H1 (cell line): ENCODE measurements at regions not wholly inside any gene's neighbourhood (a gene's known extent, or its start where the extent isn't known, plus 50 kb on each side); places are given as distances from the start of the nearest gene placed in this dataset.

Source experiments
- GTF2F1 ChIP-seq: IDR thresholded peaks from 2 replicates; pipeline ENCODE4 v1.6.1; 2012; ENCODE audit warnings: low read depth, low read length, improper control_type of control experiment, borderline replicate concordance
- RAD21 ChIP-seq, 2 experiments: IDR thresholded peaks in 1 of 2; conservative IDR thresholded peaks in 1 of 2; 2 replicates each; pipeline ENCODE4 v1.6.1; 2011; ENCODE audit warnings: low read depth in 2 of 2, low read length in 2 of 2, improper control_type of control experiment in 1 of 2, inconsistent platforms in 1 of 2, mild to moderate bottlenecking in 1 of 2, moderate library complexity in 1 of 2

- TF ChIP-seq RAD21 (IDR thresholded peaks at IDR 0.05 in 1 of 2, conservative IDR thresholded peaks at IDR 0.05 in 1 of 2; ENCODE audit: low read depth in 2 of 2, low read length in 2 of 2) (no peak), GTF2F1 (no peak)
Measured at GRCh38 chr3:145892869-145893268, 268.1 kb downstream of the PLOD2 start (continued).
